Urothelium cell line (cell line): ENCODE measurements at regions not wholly inside any gene's neighbourhood (a gene's known extent, or its start where the extent isn't known, plus 50 kb on each side); places are given as distances from the start of the nearest gene placed in this dataset.
"Not testable (repeated sequence)": the region's sequence is repeated elsewhere in the genome, so short reads cannot be mapped to it uniquely, and the experiment has no call there.

ENCODE experiments used
- DNase-seq: peaks from one replicate; pipeline ENCODE4 v3.0.0; 2011; ENCODE audit warnings: low spot score, mixed read lengths
- FAIRE-seq: peaks from 2 replicates; lab custom pipeline; 2011; peaks lifted over from hg19 to GRCh38; lab: Jason Lieb, UNC

DNA sequence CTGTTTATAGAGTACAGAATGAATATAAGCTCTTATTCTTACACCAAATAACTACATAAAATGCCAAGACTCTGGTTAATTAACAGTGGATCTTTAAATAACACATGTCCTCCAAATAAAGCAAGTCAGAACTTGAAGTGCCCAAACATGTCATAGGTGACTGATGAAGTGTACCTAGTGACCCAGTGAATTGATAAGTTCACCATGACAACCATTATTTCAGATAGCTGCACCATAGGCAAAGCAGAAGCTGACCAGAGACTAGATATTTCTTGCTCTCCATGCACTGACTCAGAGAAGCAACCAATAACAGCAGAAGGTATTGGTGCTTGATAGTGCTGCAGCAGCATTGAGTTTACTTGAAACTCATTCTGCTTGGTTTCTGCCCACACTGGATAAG is 192.1 kb downstream of the DUSP10 start:
- DNase-seq (no peak), FAIRE-seq (no peak)

DNA sequence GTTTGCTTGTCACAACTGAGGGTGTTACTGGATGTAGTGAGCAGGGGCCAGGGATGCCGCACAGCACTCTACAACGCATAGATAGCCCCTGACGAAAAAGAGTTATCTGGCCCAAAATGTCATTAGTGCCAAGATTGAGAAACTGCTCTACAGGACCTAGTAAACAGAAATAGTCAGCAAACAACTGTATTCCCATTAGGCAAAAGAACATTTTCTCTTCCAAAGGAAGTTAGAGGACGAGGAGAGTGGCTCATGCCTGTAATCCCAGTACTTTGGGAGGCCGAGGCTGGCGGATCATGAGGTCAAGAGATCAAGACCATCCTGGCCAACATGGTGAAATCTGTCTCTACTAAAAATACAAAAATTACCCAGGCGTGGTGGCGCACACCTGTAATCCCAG is 189.1 kb downstream of the DUSP10 start:
- FAIRE-seq, DNase-seq: not testable (repeated sequence)

DNA sequence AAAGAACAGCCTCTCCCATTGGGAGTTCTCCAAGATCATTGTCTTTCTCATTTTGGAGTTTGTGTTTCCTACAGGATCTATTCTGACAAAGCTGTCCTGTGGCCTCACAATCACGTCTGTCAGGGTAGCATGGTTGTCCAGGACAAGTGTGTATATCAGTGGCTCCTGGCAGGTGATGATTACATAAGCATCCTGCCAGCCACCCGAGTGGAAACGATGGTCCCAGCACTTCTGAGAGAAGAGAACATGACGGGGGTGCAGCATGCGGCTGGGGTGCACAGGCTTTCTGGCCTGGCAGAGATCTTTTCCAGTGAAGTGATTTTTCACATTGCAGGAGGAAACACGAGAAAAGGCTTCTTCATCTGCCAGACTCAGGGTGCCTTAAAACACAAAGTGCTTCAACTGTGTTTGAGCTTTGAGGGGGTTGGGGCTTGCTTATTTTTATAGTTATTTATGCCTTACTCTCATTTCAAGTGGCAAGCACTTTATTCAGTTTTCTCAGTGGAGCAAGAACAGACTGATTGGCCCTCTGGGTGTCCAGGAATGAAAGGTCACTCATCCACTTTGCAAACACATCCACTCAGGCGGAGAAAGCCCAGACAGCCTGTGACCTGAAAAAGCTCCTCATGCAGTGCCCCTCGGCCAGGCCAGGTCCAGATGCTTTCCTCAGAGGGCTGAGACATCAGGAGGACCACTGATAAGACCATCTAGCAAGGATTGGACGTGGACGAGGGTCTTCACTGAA is 186.0 kb downstream of the DUSP10 start:
- DNase-seq, result no peak

DNA sequence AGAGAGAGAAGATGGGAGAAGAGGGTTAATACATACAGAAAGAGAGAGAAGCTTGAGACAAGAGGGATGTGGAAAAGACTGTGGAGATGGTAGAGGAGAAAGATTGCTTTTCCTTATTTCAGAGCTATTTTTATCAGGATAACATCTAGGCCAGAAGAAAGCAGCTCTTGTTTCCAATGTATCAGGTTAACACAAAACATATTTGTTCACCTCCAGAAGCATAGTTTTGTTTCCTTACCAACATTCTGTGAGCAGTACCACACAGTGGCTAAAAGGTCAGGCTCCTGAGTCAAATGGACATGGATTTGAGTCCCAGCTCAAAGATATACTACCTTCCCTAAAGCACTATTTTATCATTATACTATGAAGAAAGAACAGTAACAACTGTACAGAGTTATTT is 185.5 kb downstream of the DUSP10 start:
- FAIRE-seq (no peak), DNase-seq (no peak)

More for the DNA sequence above, 186.0 kb downstream of the DUSP10 start:
- no peak for FAIRE-seq

DNA sequence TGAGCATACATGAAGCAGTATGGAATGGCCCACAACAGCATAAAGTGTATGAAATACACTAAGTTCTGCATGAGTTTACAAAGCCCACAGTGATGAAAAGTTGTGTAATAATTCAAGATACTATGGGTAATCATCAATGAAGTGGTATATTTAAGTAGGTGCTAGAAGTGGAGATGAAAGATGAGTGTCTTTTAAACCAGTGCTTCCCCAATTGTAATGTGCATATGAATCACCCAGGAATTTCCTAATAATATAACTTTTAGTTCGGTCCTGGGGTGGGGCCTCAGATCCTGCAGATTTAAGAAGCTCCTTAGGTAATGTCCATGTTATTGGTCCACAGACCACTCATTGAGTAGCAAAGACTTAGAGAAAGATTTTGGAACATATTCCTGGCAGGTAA is 184.9 kb downstream of the DUSP10 start:
- FAIRE-seq (no peak), DNase-seq (no peak)

DNA sequence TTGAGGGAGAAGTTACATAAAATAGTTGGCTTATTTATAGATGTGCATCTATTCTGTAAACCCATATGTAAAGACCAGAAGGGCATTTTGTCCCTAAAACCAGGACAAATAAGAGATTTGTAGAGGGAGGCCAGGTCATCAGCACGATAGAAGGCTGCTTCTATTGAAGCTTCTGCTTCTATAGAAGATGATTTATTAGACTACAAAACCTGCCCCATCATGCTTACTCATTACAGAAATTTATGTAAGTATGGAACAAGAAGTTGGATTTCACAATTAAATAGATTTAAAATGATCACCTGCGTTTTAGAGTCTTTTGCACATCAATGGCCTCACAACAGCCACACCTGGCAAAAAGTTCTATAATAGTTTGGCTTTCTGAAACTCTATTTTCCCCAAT is 183.5 kb downstream of the DUSP10 start:
- no peak for FAIRE-seq
- no peak for DNase-seq

DNA sequence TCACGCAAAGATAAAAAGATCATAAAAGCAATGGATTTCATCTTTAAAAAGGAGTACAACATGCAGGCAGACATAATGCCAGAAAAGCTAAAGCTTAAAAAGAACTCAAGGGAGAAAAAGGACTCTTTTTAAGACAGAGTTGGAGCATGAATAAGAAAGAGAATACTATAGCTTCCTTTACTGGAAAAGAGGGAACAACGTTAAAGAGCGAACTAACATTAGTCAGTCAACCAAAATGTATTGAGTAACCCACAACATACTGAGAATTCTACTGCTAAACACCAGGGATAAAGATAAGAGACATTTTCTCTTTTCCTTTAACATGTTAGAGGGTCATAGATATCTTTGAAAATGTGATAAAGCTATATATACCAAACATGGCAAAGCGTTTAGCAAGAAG is 182.0 kb downstream of the DUSP10 start:
- FAIRE-seq (no peak), DNase-seq (no peak)

DNA sequence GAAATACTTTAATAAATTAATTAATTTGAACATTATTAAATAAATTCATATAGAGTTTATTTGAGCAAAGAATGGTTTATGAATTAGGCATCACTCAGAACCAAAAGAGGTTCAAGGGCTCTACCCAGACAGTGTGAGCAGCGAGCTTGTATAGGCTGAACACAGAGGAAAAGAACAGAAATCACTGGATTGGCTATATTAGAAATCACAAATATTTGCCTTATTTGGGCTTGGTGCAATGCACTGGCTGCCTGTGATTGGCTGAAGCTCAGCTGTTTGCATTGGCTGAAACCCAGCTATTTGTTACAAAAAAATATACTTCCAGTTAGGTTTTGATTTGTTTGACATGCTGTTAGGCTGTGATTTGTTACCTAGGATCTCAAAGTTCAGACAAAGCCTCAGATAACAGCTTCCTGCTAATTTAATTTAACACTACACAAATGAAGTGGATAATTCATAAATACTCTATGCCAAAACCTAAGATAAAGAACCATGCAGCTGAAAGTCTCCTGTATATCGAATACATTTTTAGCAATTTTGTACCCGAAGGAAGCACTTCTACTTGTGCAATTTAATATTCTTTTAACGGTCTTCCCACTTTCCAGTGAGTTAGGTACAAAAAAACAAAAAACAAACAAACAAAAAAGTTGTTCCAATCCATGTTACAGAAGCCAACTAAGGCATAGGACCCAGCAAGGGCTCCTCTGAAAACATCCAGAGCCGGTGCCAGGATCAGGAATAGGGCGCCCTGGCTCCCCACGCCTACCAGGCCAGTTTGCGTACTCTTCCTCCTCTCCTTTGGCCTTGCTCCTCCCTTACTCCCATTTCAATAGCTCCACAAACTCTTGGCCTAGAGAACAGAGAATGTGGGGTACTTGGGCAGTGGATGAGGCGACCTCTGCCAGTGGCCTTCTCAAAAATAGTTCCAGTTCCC is 179.1 kb downstream of the DUSP10 start:
- no peak for FAIRE-seq
- DNase-seq, result no peak

DNA sequence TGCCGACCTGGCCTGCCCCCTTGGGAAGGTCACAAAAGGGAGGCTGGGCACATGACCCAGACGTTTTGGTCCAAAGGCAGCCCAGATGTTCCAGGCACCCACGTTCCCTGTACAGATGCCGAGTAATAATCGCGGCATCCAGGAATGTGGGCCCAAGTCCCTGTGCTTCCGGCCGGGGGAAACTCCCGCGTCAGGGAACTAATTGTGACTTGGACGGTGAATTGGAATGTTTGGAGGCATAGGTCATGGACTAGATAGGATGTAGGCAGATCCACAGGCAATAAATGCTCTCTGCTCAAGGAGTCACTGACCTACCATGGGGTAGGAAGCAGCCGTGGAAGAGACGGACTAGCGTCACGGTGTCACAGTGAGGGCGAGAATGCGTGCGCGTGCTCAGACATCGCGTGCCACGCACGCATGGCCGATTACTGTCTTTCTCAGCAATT is 178.4 kb downstream of the DUSP10 start:
- DNase-seq (no peak), FAIRE-seq (peak; percentile 50)

DNA sequence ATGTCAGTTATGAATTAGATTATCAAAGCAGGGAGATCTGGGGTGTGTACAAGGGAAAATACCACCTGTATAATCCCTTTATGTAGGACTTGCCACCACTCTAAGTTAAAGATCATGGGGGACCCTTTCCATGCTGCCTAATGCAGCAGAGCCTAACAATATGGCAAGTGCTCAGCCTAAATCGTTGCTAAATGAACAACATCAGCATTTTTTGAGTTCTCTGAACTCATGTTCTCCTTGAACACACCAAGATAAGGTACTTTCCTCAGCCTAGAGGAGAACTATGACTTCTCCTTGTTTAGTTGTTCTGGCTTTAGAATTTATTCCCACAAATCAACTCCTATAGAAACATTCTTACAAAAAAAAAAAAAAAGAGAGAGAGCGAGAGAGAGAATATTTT is 177.0 kb downstream of the DUSP10 start:
- no peak for FAIRE-seq
- no peak for DNase-seq

DNA sequence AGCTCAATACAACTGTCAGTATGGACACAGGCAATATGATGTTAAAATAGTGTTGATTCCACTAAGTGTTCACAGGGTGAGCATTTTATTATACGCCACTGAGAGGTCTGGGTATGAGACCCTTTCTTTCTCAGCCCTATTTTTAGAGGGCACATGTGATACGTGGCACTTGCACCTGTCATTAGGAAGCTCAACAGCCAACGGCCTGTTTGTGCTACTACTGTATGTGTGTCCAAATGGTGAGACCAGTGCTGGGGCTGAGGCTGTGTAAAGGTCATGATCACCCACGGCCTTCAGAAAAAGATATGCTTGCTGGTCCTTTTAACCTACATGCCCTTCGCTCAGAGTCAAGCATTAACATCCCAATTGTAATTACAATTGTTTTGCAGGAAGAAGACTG is 176.2 kb downstream of the DUSP10 start:
- DNase-seq (no peak), FAIRE-seq (no peak)

DNA sequence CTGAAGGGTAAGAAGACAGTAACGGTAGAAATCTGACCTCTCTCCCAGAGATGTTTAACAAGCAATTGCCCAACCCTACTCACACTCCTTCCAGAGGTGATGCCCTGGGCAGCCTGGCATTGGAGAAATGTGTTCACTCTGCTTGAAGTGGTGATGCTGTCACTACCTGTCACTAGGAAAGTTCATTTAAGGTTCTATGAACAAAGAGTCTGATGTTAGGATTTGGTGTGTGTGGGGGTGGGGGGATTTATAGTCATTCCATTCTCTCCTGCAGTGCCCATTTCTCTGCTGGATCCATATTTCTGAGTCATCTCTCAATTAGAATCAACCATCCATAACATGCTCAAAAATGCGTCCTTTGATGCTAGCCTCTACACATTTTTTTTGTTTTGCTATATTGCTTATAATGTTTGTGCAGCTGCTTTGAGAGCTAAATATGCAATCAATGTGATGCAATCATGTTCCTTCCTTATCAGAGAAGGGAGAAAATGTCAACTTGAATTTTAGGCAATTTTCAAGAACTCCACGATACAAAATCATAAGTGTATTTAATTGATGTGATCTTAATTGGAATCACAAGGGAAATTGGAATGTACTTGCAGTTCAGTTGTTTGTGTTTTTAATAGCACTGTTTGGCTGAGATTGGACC is 173.9 kb downstream of the DUSP10 start:
- DNase-seq (no peak), FAIRE-seq (no peak)

DNA sequence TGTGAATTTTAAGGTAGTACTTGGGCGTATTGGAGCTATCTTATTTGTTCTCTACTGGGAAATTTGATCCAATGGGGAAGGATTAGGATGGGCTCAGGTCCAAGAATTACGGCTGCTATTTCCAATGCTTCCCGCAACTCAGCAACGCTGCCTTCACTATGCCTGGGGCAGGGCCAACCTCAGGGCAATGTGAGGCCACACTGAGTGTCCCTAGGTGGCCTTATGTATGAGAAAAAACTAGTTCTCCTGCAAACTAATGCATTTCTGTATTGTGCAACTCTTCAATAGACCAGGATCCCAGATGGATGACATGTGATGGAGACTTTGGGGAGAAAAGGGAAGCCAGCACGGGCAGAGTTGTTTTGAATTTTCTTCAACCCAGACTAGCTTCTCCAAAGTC is 168.1 kb downstream of the DUSP10 start:
- FAIRE-seq, result no peak
- no peak for DNase-seq

DNA sequence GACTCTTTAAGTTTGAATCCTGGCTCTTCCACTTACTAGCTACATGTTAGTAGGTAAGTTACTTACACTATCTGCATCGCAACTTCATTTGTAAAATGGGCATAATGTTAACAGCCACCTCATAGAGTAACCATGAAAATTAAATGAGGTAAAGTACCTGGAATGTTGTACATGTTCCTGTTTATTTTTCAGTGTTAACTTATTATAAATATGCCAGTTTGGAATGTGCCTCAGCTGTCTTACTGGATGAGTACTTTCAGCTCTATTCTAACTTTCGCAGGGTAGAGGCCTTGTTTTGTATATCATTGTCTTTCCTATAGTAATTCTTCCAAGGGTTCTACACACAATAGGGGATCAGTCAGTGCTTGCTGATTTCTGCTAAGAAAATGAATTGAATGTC is 167.4 kb downstream of the DUSP10 start:
- no peak for FAIRE-seq
- DNase-seq, result no peak

DNA sequence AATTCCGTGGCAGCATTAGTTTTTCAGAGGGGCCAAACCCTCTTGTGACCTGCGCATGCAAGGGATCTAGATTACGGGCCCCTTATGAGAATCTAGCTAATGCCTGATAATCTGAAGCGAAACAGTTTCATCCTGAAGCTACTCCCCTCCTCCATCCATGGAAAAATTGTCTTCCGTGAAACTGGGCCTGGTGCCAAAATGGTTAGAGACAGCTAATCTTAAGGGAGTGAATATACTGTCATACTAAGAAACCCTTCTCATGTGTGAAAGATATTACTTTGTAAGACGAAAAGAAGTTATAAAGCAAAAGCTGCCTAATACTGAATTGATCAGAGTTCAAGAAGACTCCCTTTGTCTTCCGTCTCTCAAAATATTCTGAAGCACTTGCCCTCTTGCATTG is 166.3 kb downstream of the DUSP10 start:
- no peak for DNase-seq
- no peak for FAIRE-seq

DNA sequence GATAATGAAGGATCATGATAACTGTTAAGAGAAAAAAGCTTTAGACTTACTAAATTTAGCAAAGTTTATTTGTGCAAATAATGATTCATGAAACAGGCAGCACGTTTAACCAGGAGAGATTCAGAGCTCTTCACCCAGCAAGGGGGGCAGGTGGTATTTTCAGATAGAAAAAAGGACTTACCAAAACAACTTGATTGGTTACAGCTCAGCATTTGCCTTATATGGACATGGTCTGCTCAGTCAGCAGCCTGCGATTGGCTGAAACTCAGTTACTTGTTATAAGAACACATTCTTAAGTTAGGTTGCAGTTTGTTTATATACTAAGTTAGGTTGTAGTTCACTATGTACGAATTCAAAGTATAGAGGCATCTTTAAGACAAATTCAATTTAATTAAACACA is 165.6 kb downstream of the DUSP10 start:
- DNase-seq, result no peak
- no peak for FAIRE-seq

DNA sequence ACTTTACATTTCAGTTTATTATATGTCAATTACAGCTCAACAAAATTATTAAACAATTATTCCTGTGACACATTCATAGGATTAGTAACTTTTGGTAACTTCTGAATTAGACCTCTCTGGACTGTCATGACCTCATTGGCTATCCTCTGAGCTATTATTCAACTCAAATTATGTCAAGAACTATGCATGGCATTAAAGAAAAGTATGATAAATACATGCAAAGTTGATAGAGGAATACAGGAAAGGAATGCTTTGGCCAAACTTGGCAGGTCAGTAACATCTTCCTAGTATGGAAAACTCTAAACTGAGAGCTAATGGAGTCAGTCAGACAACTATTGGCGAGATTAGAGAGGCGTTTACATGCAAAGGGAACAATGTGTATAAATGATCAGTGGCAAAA is 158.4 kb downstream of the DUSP10 start:
- FAIRE-seq (no peak), DNase-seq (no peak)

DNA sequence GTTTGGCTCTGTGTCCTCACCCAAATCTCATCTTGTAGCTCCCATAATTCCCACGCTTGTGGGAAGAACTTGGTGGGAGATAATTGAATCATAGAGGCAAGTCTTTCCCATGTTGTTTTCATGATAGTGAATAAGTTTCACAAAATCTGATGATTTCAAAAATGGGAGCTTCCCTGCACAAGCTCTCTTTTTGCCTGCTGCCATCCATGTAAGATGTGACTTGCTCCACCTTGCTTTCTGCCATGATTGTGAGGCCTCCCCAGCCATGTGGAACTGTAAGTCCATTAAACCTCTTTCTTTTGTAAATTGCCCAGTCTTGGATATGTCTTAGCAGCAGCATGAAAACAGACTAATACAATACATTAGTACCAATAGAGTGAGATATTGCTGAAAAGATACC is 154.9 kb downstream of the DUSP10 start:
- not testable (repeated sequence) for DNase-seq, FAIRE-seq

DNA sequence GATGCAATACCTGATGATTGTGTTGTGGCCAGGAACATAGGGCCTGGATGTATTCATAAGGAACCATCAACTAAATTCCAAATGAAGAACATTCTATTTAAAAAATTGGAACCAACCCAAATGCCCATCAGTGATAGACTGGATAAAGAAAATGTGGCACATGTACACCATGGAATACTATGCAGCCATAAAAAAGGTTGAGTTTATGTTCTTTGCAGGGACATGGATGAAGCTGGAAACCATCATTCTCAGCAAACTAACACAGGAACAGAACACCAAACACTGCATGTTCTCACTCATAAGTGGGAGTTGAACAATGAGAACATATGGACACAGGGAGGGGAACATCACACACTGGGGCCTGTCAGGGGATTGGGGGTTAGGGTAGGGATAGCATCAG is 150.6 kb downstream of the DUSP10 start:
- not testable (repeated sequence) for DNase-seq, FAIRE-seq

DNA sequence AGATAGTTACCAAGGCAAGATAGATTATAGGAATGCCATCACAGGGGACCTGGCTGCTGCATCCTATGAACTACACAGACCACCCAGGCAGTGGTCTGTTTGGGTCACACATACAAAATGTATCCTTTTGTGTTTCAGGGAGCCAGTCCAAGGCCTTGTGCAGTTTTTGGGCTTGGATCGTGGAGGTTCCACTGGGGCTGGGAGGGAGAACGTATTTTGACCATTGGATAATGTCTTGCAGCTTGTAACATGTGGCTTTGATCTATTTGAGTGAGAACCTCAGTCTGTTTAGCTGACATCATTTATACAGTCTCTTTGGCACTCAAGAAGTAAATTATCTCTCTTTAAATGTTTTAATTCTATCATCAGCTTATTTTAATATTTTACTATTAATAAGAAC is 147.3 kb downstream of the DUSP10 start:
- DNase-seq (no peak), FAIRE-seq (no peak)

DNA sequence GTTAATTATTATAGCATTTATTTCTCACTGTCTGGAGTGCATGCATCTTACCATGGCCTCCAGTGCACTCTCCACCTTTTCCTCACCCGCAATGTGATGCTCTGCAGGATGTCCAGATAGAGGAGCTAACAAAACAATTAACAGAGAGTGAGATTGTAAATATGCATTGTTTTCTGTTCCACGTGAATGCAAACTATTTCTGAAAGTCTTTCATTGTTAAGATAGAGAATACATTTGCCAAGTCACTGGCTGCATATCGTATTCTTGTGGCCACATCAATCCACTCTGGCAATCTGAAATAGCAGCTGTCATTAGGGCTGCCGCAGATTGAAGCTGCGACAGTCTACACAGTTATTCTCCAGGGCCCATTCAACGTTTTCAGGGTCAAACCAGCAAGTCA is 143.8 kb downstream of the DUSP10 start:
- DNase-seq, result no peak
- no peak for FAIRE-seq

DNA sequence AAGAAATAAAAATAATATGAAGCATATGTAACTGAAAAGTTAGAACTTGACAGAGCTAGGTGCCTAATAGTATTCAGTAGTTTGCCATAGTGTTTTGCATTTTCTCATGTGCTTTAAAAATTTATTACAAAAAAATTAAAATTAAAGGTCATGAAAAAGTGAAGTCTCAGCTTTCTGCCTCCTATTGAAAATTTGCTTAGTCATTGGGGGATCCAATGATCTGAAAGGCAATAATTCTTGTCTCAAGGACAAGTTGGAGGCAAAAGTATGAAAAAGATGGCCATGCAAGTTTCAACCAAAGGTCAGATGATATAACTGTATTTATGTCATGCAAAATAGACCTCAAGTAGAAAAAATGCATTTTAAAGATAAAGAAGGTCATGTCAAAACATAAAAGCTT is 140.7 kb downstream of the DUSP10 start:
- DNase-seq (no peak), FAIRE-seq (no peak)
